Mucosa of stomach (tissue), 1 donor: ENCODE measurements at regions not wholly inside any gene's neighbourhood (a gene's known extent, or its start where the extent isn't known, plus 50 kb on each side); places are given as distances from the start of the nearest gene placed in this dataset.

Experiments
- H3K27me3 ChIP-seq: one replicate; pipeline ENCODE4 v1.7.0; 2013; ENCODE audit warnings: mild to moderate bottlenecking, low read length; ENCODE audit not compliant: control insufficient read depth, insufficient read depth
- H3K36me3 ChIP-seq: one replicate; pipeline ENCODE4 v1.7.0; 2013; ENCODE audit warnings: low read length; ENCODE audit not compliant: control insufficient read depth, insufficient read depth
- H3K4me1 ChIP-seq: one replicate; pipeline ENCODE4 v1.7.0; 2013; ENCODE audit warnings: mild to moderate bottlenecking, low read length; ENCODE audit not compliant: control insufficient read depth, insufficient read depth
- H3K4me3 ChIP-seq: one replicate; pipeline ENCODE4 v1.7.0; 2013; ENCODE audit warnings: low read length
- H3K9ac ChIP-seq: one replicate; pipeline ENCODE4 v1.7.0; 2013; ENCODE audit warnings: mild to moderate bottlenecking, low read length, moderate library complexity
- H3K9me3 ChIP-seq: one replicate; pipeline ENCODE4 v1.7.0; 2013; ENCODE audit warnings: mild to moderate bottlenecking, low read length, moderate library complexity; ENCODE audit not compliant: control insufficient read depth
- donor health status: Pancreatic carcinoma.

- Histone ChIP-seq H3K36me3 (no peaks in the 10 kb centered on the region), H3K9ac (no peak overlapping the region), H3K4me1 (no peaks in the 10 kb centered on the region), H3K27me3 (no peaks in the 10 kb centered on the region), H3K4me3 (no peak overlapping the region), H3K9me3 (no peaks in the 10 kb centered on the region)
Measured at GRCh38 chr7:52450816-52451215, 584.6 kb upstream of the POM121L12 start.

GRCh38 chr7:52447581-52448180 is 587.8 kb upstream of the POM121L12 start:
- Histone ChIP-seq H3K4me1 (no peaks in the 10 kb centered on the region), H3K27me3 (no peaks in the 10 kb centered on the region), H3K9me3 (no peaks in the 10 kb centered on the region), H3K4me3 (no peak overlapping the region), H3K36me3 (no peaks in the 10 kb centered on the region), H3K9ac (no peak overlapping the region)

- H3K9ac ChIP-seq, result no peak overlapping the region
- H3K27me3 ChIP-seq, result no peaks in the 10 kb centered on the region
- H3K4me3 ChIP-seq, result no peak overlapping the region
- H3K4me1 ChIP-seq, result no peaks in the 10 kb centered on the region
- H3K36me3 ChIP-seq, result no peaks in the 10 kb centered on the region
- no peaks in the 10 kb centered on the region for H3K9me3 ChIP-seq
Measured at GRCh38 chr7:52436278-52436677, 599.2 kb upstream of the POM121L12 start.

GRCh38 chr7:52431082-52431815 is 604.2 kb upstream of the POM121L12 start:
- Histone ChIP-seq H3K9me3 (no peaks in the 10 kb centered on the region), H3K36me3 (no peaks in the 10 kb centered on the region), H3K4me1 (no peaks in the 10 kb centered on the region), H3K9ac (no peak overlapping the region), H3K4me3 (no peak overlapping the region), H3K27me3 (no peaks in the 10 kb centered on the region)

- no peaks in the 10 kb centered on the region for H3K27me3 ChIP-seq
- no peaks in the 10 kb centered on the region for H3K9me3 ChIP-seq
- no peaks in the 10 kb centered on the region for H3K4me1 ChIP-seq
- no peaks in the 10 kb centered on the region for H3K36me3 ChIP-seq
- no peak overlapping the region for H3K9ac ChIP-seq
- no peak overlapping the region for H3K4me3 ChIP-seq
Measured at GRCh38 chr7:52423251-52423650, 612.2 kb upstream of the POM121L12 start.

DNA sequence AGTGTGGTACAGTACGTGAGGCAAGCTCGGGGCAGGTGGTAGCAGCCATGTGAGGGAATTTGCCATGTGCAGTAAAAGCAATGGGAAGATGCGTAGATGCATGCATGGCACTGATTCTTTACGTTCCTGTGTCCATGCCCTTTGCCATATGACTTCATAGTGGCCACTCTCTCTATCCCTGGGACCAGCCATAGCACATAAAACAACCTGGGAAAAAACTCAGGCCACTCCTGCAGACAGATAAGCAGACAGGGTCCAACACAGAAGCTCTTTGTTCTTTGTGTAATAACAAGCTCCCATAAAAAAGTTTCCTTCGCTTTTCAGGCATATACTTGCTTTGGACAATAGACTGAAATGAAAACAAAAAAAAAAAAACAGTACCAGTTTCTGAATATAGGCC is 622.4 kb upstream of the POM121L12 start:
- H3K9ac ChIP-seq, result no peak overlapping the region
- H3K36me3 ChIP-seq, result no peaks in the 10 kb centered on the region
- no peaks in the 10 kb centered on the region for H3K4me1 ChIP-seq
- H3K9me3 ChIP-seq, result no peaks in the 10 kb centered on the region
- H3K27me3 ChIP-seq, result no peaks in the 10 kb centered on the region
- no peak overlapping the region for H3K4me3 ChIP-seq

DNA sequence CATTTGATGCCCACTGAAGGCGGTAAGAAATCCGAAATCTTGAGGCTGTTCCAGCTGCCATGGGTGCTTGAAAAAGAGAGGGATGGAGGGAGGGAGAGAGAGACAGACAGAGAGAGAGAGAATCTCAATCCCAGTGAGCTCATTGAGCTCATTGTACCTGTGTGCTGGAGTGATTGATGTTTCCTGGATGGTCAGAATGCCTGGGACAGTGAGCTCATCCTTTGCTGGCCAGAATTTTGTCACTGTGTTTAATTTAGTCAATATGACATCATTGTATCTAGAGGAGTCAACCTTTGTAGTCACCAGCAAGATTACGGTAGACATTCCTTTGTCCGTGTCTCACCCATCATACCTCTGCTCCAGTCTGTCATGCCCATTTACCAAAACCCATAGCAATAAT is 625.4 kb upstream of the POM121L12 start:
- H3K36me3 ChIP-seq, result no peaks in the 10 kb centered on the region
- no peaks in the 10 kb centered on the region for H3K9me3 ChIP-seq
- no peaks in the 10 kb centered on the region for H3K4me1 ChIP-seq
- H3K9ac ChIP-seq, result no peak overlapping the region
- no peak overlapping the region for H3K4me3 ChIP-seq
- H3K27me3 ChIP-seq, result no peaks in the 10 kb centered on the region

GRCh38 chr7:52406808-52407207 is 628.6 kb upstream of the POM121L12 start:
- Histone ChIP-seq H3K9me3 (no peaks in the 10 kb centered on the region), H3K27me3 (no peaks in the 10 kb centered on the region), H3K4me3 (no peak overlapping the region), H3K36me3 (no peaks in the 10 kb centered on the region), H3K9ac (no peak overlapping the region), H3K4me1 (no peaks in the 10 kb centered on the region)

DNA sequence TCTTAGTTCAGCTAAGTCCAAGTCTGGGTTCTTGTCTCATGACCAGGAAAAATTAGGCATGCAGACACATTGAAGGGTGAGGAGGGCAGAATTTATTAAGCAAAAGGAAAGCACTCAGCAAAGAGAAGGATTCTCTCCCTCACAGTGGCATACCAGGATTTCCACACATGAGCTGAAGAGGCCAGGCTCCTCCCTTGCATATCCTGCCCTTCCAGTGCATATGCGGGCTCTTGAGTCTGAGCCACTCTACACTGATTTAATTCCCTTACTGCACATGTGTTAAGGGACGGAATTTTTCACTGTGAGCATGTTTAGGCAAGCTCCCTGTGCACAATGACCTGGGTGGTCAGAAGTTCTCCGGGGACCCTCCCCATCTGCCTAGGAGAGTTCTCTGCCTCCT is 652.7 kb upstream of the POM121L12 start:
- no peaks in the 10 kb centered on the region for H3K9me3 ChIP-seq
- no peaks in the 10 kb centered on the region for H3K27me3 ChIP-seq
- no peak overlapping the region for H3K4me3 ChIP-seq
- H3K36me3 ChIP-seq, result no peaks in the 10 kb centered on the region
- H3K9ac ChIP-seq, result no peak overlapping the region
- H3K4me1 ChIP-seq, result no peaks in the 10 kb centered on the region

- Histone ChIP-seq H3K36me3 (no peaks in the 10 kb centered on the region), H3K4me3 (no peak overlapping the region), H3K9me3 (no peaks in the 10 kb centered on the region), H3K4me1 (no peaks in the 10 kb centered on the region), H3K27me3 (no peaks in the 10 kb centered on the region), H3K9ac (no peak overlapping the region)
Measured at GRCh38 chr7:52369922-52370321, 665.5 kb upstream of the POM121L12 start.

- Histone ChIP-seq H3K4me3 (no peak overlapping the region), H3K9ac (no peak overlapping the region), H3K36me3 (no peaks in the 10 kb centered on the region), H3K9me3 (no peaks in the 10 kb centered on the region), H3K27me3 (no peaks in the 10 kb centered on the region), H3K4me1 (no peaks in the 10 kb centered on the region)
Measured at GRCh38 chr7:52365349-52365748, 670.1 kb upstream of the POM121L12 start.

DNA sequence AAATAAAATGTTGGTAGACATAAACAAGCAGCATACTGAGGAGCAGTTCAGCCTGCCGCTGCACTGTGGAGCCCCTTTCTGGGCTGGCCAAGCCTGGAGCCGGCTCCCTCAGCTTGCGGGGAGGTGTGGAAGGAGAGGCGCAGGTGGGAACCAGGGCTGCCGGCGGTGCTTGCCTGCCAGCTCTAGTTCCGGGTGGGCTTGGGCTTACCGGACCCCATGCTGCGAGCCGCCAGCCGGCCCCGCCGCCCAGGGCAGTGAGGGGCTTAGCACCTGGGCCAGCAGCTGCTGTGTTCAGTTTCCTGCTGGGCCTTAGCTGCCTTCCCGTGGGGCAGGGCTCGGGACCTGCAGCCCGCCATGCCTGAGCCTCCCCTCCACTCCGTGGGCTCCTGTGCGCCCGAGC is 672.9 kb upstream of the POM121L12 start:
- no peaks in the 10 kb centered on the region for H3K9me3 ChIP-seq
- no peak overlapping the region for H3K9ac ChIP-seq
- no peak overlapping the region for H3K4me3 ChIP-seq
- H3K36me3 ChIP-seq, result no peaks in the 10 kb centered on the region
- H3K4me1 ChIP-seq, result no peaks in the 10 kb centered on the region
- no peaks in the 10 kb centered on the region for H3K27me3 ChIP-seq
